Testis (tissue), 2 donors: ENCODE measurements at regions not wholly inside any gene's neighbourhood (a gene's known extent, or its start where the extent isn't known, plus 50 kb on each side); places are given as distances from the start of the nearest gene placed in this dataset.

ENCODE experiments used
- CTCF ChIP-seq, 3 experiments: fragments of 450-650 bp in 2 of 3; fragments of 200-600 bp in 1 of 3; sonication (generic) in 1 of 3; IDR thresholded peaks; one replicate each; pipeline ENCODE4 v1.5.1; 2016 to 2019; ENCODE audit warnings: antibody characterized with exemption in 3 of 3, mild to moderate bottlenecking in 2 of 3, moderate library complexity in 1 of 3
- POLR2A ChIP-seq: fragments of 450-650 bp; IDR thresholded peaks from one replicate; pipeline ENCODE4 v1.6.1; 2017; ENCODE audit warnings: antibody characterized with exemption, mild to moderate bottlenecking, moderate library complexity

- no peak for TF ChIP-seq CTCF (IDR thresholded peaks at IDR 0.05)
- no peak for TF ChIP-seq POLR2A
Observed at GRCh38 chr2:107553046-107553445, 273.6 kb upstream of the RGPD4 start.
